Parathyroid adenoma (tissue), 2 donors: ENCODE measurements at regions not wholly inside any gene's neighbourhood (a gene's known extent, or its start where the extent isn't known, plus 50 kb on each side); places are given as distances from the start of the nearest gene placed in this dataset.
A peak's percentile ranks its signal among the peaks of the same experiment; 100 is the strongest.

ENCODE experiments used
- H2AFZ ChIP-seq: fragments of 300-600 bp; sonication (generic); one replicate; pipeline ENCODE4 v1.7.0; 2017; ENCODE audit warnings: antibody characterized with exemption, mild to moderate bottlenecking
- H3K27ac ChIP-seq: fragments of 300-600 bp; sonication (generic); one replicate; pipeline ENCODE4 v1.7.0; 2017
- H3K27me3 ChIP-seq: fragments of 300-600 bp; sonication (generic); one replicate; pipeline ENCODE4 v1.7.0; 2017; ENCODE audit warnings: low read length; ENCODE audit not compliant: control insufficient read depth, insufficient read depth
- H3K36me3 ChIP-seq: fragments of 300-600 bp; sonication (generic); one replicate; pipeline ENCODE4 v1.7.0; 2017; ENCODE audit warnings: low read length; ENCODE audit not compliant: control insufficient read depth, insufficient read depth
- H3K4me1 ChIP-seq: fragments of 300-600 bp; sonication (generic); one replicate; pipeline ENCODE4 v1.7.0; 2017; ENCODE audit warnings: control low read depth
- H3K4me2 ChIP-seq: fragments of 300-600 bp; sonication (generic); one replicate; pipeline ENCODE4 v1.7.0; 2017; ENCODE audit warnings: low read length
- H3K4me3 ChIP-seq: fragments of 300-600 bp; sonication (generic); one replicate; pipeline ENCODE4 v1.7.0; 2017; ENCODE audit warnings: low read depth, low read length
- H3K79me2 ChIP-seq: fragments of 300-600 bp; sonication (generic); one replicate; pipeline ENCODE4 v1.7.0; 2017; ENCODE audit warnings: control low read depth
- H3K9ac ChIP-seq: fragments of 300-600 bp; sonication (generic); one replicate; pipeline ENCODE4 v1.7.0; 2017; ENCODE audit warnings: mild to moderate bottlenecking
- H3K9me3 ChIP-seq: fragments of 300-600 bp; sonication (generic); one replicate; pipeline ENCODE4 v1.7.0; 2017; ENCODE audit warnings: low read length; ENCODE audit not compliant: control insufficient read depth
- TF ChIP-seq, protein P1 (sequence below): fragments of 300-600 bp; sonication (generic); IDR thresholded peaks from one replicate; pipeline ENCODE4 v1.7.0; 2017; ENCODE audit warnings: antibody characterized with exemption, mild to moderate bottlenecking
- donor health status: primary hyperparathyroidism.

DNA sequence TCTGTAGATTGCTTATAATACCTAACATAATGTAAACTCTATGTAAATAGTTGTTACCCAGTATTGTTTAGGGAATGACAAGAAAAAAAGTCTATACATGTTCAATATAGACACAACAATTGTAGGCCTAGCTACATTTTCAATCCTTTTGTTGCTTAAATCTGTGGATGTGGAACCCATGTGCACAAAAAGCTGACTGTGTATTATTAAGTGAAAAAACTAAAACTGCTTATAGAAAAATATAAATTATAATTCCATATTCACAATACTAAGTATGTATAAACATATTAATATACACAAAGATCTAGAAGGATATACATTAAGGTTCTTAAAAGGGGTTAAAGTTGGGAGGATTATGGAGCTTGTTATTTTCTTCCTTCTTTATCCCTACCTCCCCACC, 188.7 kb downstream of the PIK3R1 start:
- H3K27me3 ChIP-seq, result no peaks in the 10 kb centered on the region
- H2AFZ ChIP-seq, result no peak overlapping the region
- H3K9me3 ChIP-seq, result no peaks in the 10 kb centered on the region
- H3K79me2 ChIP-seq, result no peaks in the 10 kb centered on the region
- no peak overlapping the region for H3K4me2 ChIP-seq
- H3K9ac ChIP-seq, result no peak overlapping the region
- H3K4me1 ChIP-seq, result peaks cover 12% of the 10 kb centered on the region
- no peaks in the 10 kb centered on the region for H3K36me3 ChIP-seq
- H3K27ac ChIP-seq, result no peak overlapping the region
- H3K4me3 ChIP-seq, result no peak overlapping the region
- TF ChIP-seq, protein P1, sequence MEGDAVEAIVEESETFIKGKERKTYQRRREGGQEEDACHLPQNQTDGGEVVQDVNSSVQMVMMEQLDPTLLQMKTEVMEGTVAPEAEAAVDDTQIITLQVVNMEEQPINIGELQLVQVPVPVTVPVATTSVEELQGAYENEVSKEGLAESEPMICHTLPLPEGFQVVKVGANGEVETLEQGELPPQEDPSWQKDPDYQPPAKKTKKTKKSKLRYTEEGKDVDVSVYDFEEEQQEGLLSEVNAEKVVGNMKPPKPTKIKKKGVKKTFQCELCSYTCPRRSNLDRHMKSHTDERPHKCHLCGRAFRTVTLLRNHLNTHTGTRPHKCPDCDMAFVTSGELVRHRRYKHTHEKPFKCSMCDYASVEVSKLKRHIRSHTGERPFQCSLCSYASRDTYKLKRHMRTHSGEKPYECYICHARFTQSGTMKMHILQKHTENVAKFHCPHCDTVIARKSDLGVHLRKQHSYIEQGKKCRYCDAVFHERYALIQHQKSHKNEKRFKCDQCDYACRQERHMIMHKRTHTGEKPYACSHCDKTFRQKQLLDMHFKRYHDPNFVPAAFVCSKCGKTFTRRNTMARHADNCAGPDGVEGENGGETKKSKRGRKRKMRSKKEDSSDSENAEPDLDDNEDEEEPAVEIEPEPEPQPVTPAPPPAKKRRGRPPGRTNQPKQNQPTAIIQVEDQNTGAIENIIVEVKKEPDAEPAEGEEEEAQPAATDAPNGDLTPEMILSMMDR, result no peak

DNA sequence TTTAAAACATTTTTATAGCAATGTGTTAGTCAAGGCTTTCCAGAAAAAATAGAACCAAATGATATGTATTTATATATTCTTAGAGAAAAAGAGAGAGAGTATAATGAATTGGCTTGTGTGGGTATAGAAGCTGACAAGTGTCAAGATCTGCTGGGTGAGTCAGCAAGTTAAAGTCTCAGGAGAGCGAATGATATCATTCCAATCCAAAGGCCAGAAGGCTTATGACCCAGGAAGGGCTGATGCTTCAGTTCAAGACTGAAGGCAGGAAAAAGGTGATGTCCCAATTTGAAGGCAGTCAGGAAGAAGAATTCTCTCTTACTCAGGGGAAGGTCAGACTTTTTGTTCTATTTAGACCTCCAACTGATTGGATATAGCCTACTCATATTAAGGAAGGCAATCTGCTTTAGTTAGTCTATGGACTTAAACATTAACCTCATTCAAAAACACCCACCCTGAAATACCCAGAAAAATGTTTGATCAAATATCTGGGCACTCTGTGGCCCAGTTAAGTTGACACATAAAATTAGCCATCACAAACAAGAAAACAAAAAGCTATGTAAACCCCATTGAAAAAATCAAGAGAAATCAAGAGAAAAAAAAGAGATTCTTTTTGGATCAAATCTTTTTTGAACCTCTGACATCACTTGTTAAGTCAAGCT, 189.6 kb downstream of the PIK3R1 start:
- Histone ChIP-seq H3K36me3 (no peaks in the 10 kb centered on the region), H3K4me3 (no peak overlapping the region), H3K4me1 (peaks cover 12% of the 10 kb centered on the region), H3K79me2 (no peaks in the 10 kb centered on the region), H3K4me2 (no peak overlapping the region), H2AFZ (no peak overlapping the region), H3K27ac (no peak overlapping the region), H3K9me3 (no peaks in the 10 kb centered on the region), H3K9ac (no peak overlapping the region), H3K27me3 (no peaks in the 10 kb centered on the region)
- TF ChIP-seq, protein P1, result no peak

DNA sequence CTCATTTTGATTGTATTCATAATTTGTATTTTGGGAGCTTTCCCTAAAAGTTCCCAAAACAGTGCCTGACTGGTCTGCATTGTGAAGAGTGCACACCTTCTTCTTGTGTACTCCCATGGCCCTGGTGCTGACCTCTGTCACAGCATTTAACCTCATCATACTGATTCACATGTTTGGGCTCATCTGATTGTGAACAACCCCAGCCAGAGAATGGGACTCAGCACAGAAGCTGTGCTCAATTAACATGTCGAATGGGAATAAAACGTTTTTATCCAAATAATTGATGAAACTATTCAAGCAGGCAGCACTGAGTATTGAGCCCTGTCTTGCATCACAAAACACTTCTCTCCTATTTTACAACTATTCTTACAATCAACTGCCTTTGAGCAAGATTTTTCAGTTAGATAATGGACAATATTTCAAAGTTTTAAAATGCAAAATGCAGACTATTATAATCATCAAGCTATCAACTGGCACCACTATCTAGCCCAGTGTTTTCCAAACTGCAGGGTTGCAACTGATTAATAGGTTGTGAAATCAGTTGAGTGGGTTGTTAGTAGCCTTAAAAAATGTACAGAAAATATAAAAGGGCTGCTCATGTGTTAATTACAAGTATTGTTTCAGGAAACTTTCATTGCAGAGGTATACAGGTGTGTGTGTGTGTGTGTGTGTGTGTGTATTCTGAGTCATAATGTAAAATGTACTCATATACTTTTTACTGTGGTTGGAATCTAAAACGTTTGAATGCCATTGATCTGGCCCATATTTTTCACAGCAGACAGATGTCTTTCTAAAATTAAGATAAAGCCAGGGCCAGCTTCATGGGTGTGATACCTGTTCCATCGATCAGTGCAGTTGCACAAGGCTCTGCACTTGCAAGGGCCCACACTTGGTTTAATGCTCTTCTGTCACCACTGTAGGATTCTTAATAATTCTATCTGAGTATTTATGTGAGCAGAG, 190.5 kb downstream of the PIK3R1 start:
- H3K79me2 ChIP-seq, result no peaks in the 10 kb centered on the region
- H3K36me3 ChIP-seq, result no peaks in the 10 kb centered on the region
- H2AFZ ChIP-seq, result peak overlapping the region; percentile 70
- H3K4me3 ChIP-seq, result no peak overlapping the region
- H3K9me3 ChIP-seq, result no peaks in the 10 kb centered on the region
- no peaks in the 10 kb centered on the region for H3K27me3 ChIP-seq
- TF ChIP-seq, protein P1, result no peak
- H3K4me2 ChIP-seq, result no peak overlapping the region
- H3K27ac ChIP-seq, result peak overlapping the region; percentile 11
- peaks cover 12% of the 10 kb centered on the region for H3K4me1 ChIP-seq
- H3K9ac ChIP-seq, result no peak overlapping the region

DNA sequence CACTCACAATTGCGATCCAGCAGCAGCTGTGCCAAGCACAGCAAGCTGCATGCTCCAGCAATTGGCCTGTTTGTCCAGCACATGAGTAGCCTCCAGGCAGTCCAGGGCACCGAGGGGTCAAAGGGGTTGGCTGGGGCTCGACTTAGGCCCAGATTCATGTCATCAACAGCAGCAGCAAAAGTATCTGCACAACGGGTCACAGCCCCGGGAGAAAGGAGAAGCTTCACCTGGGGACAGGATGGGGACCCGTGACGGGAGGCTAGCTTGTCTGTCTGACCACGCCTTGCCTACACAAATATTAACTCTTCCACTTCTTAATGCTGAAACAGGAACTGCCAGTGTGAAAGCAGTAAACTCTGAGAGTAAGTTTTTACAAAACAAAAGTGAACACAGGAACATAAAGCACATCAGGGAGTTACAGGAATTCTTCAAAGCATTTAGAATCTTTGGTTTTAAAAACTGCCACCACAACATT, 191.2 kb downstream of the PIK3R1 start:
- Histone ChIP-seq H3K4me3 (no peak overlapping the region), H2AFZ (peak overlapping the region; percentile 70), H3K79me2 (no peaks in the 10 kb centered on the region), H3K9ac (no peak overlapping the region), H3K27me3 (no peaks in the 10 kb centered on the region), H3K4me2 (peak overlapping the region; percentile 12), H3K4me1 (peaks cover 12% of the 10 kb centered on the region), H3K27ac (peak overlapping the region; percentile 11), H3K36me3 (no peaks in the 10 kb centered on the region), H3K9me3 (no peaks in the 10 kb centered on the region)
- TF ChIP-seq, protein P1, result no peak
